ENCODE measurements at regions not wholly inside any gene's neighbourhood (a gene's known extent, or its start where the extent isn't known, plus 50 kb on each side); places are given as distances from the start of the nearest gene placed in this dataset.
"Not testable (repeated sequence)": the region's sequence is repeated elsewhere in the genome, so short reads cannot be mapped to it uniquely, and the experiment has no call there.

DNA sequence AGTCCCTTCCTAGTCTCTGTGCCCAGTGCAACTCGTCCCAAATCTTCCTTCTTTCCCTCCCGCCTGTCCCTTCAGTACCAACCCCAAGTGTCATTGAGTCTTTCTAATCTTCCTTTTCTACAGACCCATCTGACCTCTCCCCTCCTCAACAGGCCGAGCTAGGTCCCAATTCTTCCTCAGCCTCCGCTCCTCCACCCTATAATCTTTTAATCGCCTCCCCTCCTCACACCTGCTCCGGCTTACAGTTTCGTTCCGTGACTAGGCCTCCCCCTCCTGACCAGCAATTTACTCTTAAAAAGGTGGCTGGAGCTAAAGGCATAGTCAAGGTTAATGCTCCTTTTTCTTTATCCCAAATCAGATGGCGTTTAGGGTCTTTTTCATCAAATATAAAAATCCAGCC lies 123.1 kb upstream of the MAP2 start:
- not testable (repeated sequence) for TF ChIP-seq CTCF (IDR thresholded peaks at IDR 0.05); ZFX (IDR thresholded peaks at IDR 0.05; ENCODE audit: borderline replicate concordance)

Data from 22Rv1 (cell line).